ENCODE measurements at regions not wholly inside any gene's neighbourhood (a gene's known extent, or its start where the extent isn't known, plus 50 kb on each side); places are given as distances from the start of the nearest gene placed in this dataset.
"Not testable (repeated sequence)": the region's sequence is repeated elsewhere in the genome, so short reads cannot be mapped to it uniquely, and the experiment has no call there.

DNA sequence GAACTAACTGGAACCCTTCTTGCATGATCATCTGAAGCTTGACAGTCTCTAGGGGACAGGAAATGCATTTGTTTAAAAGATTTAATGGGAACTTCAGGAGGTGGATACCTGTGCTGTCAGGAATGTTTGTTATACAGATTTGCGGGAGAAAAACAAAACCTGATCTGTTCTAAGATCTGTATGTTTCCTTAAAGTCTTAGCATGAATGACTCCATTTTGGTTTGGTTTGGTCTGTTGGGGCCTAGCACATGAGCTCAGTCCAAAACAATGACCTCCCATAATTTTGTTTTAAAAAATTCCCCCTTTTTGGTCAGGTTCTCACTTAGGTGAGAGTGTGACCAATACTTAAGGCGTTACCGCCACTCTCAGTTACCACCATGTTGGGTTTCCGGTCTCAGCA is 138.7 kb downstream of the AKR1D1 start:
- no peak for ATAC-seq
- no peak for DNase-seq
- no peak overlapping the region for H3K27ac ChIP-seq
- H3K9me3 ChIP-seq = peaks cover 0 to 6% (median 0%) of the 10 kb centered on the region in 12 donors
- no peak for TF ChIP-seq CTCF (IDR thresholded peaks at IDR 0.05)
- TF ChIP-seq POLR2A (IDR thresholded peaks at IDR 0.05) = no peak
- no peaks in the 10 kb centered on the region for H3K27me3 ChIP-seq
- no peaks in the 10 kb centered on the region for H3K36me3 ChIP-seq
- intact Hi-C loops (cut with DNase I) = no loop called here
- no peak overlapping the region for H3K4me3 ChIP-seq
- 96 to 98% (median 97%) methylated on average over 4 of the region's 4 CpGs for WGBS, 4 donors
- no peaks in the 10 kb centered on the region for H3K4me1 ChIP-seq

DNA sequence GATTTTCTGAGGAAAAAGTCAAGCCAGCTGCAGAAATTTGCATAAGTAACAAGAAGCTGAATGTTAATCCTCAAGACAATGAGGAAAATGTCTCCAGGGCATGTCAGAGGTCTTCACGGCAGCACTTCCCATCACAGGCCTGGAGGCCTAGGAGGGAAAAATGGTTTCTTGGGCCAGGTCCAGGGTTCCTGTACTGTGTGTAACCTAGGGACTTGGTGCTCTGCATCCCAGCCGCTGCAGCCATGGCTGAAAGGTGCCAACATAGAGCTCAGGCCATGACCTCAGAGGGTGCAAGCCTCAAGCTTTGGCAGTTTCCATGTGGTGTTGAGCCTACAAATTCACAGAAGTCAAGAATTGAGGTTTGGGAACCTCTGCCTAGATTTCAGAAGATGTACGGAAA is 144.1 kb downstream of the AKR1D1 start:
- DNase-seq; H3K27me3 ChIP-seq; intact Hi-C loops (cut with DNase I); H3K27ac ChIP-seq; H3K4me1 ChIP-seq; H3K4me3 ChIP-seq; H3K36me3 ChIP-seq; ATAC-seq: not testable (repeated sequence)
- WGBS, 4 donors = 93 to 97% (median 97%) methylated on average over 3 of the region's 3 CpGs
- peaks cover 0 to 13% (median 5%) of the 10 kb centered on the region in 12 donors for H3K9me3 ChIP-seq

- 87 to 94% (median 92%) methylated on average over 4 of the region's 4 CpGs for whole genome bisulfite sequencing, 4 donors
- H3K27me3 ChIP-seq; H3K4me3 ChIP-seq; H3K4me1 ChIP-seq; DNase-seq; H3K27ac ChIP-seq; intact Hi-C loops (cut with DNase I); H3K36me3 ChIP-seq; ATAC-seq: not testable (repeated sequence)
- peaks cover 0 to 13% (median 5%) of the 10 kb centered on the region in 12 donors for H3K9me3 ChIP-seq
Measured at GRCh38 chr7:138221388-138221787, 145.1 kb downstream of the AKR1D1 start.

DNA sequence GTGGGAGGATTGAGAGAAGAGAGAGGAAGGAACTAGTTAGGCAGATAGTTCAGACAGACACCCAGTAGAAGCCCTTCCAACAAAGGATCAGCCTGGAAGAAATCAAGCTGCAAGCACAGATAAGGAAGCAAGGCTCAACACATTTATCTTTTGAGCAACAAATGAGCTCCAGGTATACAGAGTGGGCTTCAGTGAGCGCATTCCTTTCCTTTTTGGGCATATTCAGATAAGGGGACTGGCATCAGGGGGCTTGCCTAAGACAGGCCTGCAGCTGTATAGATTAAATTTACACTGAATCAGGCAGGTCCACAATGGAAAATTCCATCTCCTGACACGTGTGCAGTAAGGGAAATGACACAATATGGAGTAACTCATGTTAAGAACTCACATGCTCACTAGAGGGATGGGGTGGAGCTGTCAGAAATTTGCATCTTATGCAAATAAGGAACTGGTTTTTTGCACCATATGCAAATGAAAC is 147.2 kb downstream of the AKR1D1 start:
- H3K4me3 ChIP-seq = no peak overlapping the region
- 76 to 83% (median 80%) methylated on average over 2 of the region's 2 CpGs for WGBS, 4 donors
- intact Hi-C loops (cut with DNase I) = no loop called here
- peaks cover 0 to 10% (median 4%) of the 10 kb centered on the region in 12 donors for H3K4me1 ChIP-seq
- H3K27me3 ChIP-seq = no peaks in the 10 kb centered on the region
- H3K9me3 ChIP-seq = peaks cover 0 to 13% (median 5%) of the 10 kb centered on the region in 12 donors
- H3K36me3 ChIP-seq = no peaks in the 10 kb centered on the region
- H3K27ac ChIP-seq = no peak overlapping the region
- no peak for TF ChIP-seq POLR2A (IDR thresholded peaks at IDR 0.05)
- TF ChIP-seq CTCF (IDR thresholded peaks at IDR 0.05) = no peak
- ATAC-seq = no peak
- DNase-seq = no peak

DNA sequence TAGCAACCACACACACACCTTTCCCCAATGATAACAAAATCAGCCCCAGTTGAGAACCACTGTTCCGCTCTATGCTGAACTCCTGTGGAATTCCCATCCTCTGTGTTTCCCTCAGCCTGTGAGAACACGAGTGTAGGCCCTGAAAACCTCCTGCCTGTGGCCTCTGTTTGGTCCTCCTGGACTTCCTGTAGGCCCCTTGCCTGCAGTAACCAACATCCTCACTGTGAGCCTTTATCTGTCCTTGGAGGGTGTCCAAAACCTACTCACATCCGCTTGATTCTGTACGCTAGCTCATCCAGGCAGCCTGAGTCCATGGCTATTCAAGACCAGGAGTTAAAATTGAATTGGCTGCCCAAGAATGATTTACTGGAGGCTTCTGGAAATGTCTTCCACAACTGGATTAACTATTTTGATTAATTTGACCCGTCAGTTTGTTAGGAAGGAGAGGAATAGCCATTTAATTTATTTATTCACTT is 149.8 kb downstream of the AKR1D1 start:
- DNase-seq (peak in 4 of 5 donors; percentile 32 to 58 (median 40)), ATAC-seq (peak in 3 of 4 donors; percentile 72 to 82 (median 74))
- peaks cover 0 to 4% (median 0%) of the 10 kb centered on the region in 12 donors for H3K9me3 ChIP-seq
- H3K27me3 ChIP-seq = no peaks in the 10 kb centered on the region
- peak overlapping the region in 2 of 12 donors; percentile 20 to 53 for H3K27ac ChIP-seq
- 37 to 46% (median 43%) methylated on average over 5 of the region's 5 CpGs for WGBS, 4 donors
- no peak for TF ChIP-seq POLR2A (IDR thresholded peaks at IDR 0.05)
- no peak for TF ChIP-seq CTCF (IDR thresholded peaks at IDR 0.05)
- H3K4me1 ChIP-seq = peaks cover 0 to 10% (median 4%) of the 10 kb centered on the region in 12 donors
- no peaks in the 10 kb centered on the region for H3K36me3 ChIP-seq
- no peak overlapping the region for H3K4me3 ChIP-seq
- intact Hi-C loops (cut with DNase I) = no loop called here
